HFFc6 (cell line): ENCODE measurements at regions not wholly inside any gene's neighbourhood (a gene's known extent, or its start where the extent isn't known, plus 50 kb on each side); places are given as distances from the start of the nearest gene placed in this dataset.

Source experiments
- DNase-seq: peaks from one replicate; pipeline ENCODE4 v3.0.0-alpha.2; 2018
- H3K27ac Mint-ChIP-seq: 2 replicates; pipeline ENCODE4 v1.8.0; 2020; ENCODE audit warnings: mild to moderate bottlenecking, mixed read lengths
- H3K27me3 Mint-ChIP-seq: 2 replicates; pipeline ENCODE4 v1.8.0; 2021; ENCODE audit warnings: mild to moderate bottlenecking, moderate library complexity, mixed read lengths; ENCODE audit not compliant: insufficient read depth
- H3K36me3 Mint-ChIP-seq: 2 replicates; pipeline ENCODE4 v1.8.0; 2021; ENCODE audit warnings: low read depth, mixed read lengths
- H3K4me1 Mint-ChIP-seq: 2 replicates; pipeline ENCODE4 v1.8.0; 2020; ENCODE audit warnings: low read depth, mixed read lengths
- H3K4me3 Mint-ChIP-seq: 2 replicates; pipeline ENCODE4 v1.8.0; 2020; ENCODE audit warnings: mild to moderate bottlenecking, moderate library complexity, mixed read lengths
- H3K9me3 Mint-ChIP-seq: 2 replicates; pipeline ENCODE4 v1.8.0; 2020; ENCODE audit warnings: mild to moderate bottlenecking, mixed read lengths
- CTCF ChIP-seq: fragments of 200-600 bp; sonication (generic); IDR thresholded peaks from 2 replicates; pipeline ENCODE4 v1.5.0; 2021; ENCODE audit warnings: antibody characterized with exemption, mild to moderate bottlenecking

GRCh38 chr10:111551001-111551400 lies 474.2 kb downstream of the ADRA2A start:
- DNase-seq = no peak
- Mint-ChIP-seq H3K27me3 (0 out of 2 replicates have a peak, but pooled peaks cover 2% of the 10 kb centered on the region), H3K36me3 (no peaks in the 10 kb centered on the region), H3K4me3 (no peak overlapping the region), H3K4me1 (no peaks in the 10 kb centered on the region), H3K27ac (no peak overlapping the region), H3K9me3 (peaks cover 36% of the 10 kb centered on the region)
- TF ChIP-seq CTCF = no peak

- no peak overlapping the region for H3K27ac Mint-ChIP-seq
- H3K36me3 Mint-ChIP-seq = no peaks in the 10 kb centered on the region
- no peaks in the 10 kb centered on the region for H3K4me1 Mint-ChIP-seq
- H3K9me3 Mint-ChIP-seq = peaks cover 58% of the 10 kb centered on the region
- DNase-seq = no peak
- no peak for TF ChIP-seq CTCF
- H3K27me3 Mint-ChIP-seq = 0 out of 2 replicates have a peak, but pooled peaks cover 2% of the 10 kb centered on the region
- H3K4me3 Mint-ChIP-seq = no peak overlapping the region
Observed at GRCh38 chr10:111556666-111557065, 479.8 kb downstream of the ADRA2A start.

GRCh38 chr10:111558211-111558610 lies 481.4 kb downstream of the ADRA2A start:
- Mint-ChIP-seq H3K4me3 (no peak overlapping the region), H3K27me3 (peaks cover 4% of the 10 kb centered on the region; the same call in 1 of the 2 replicates), H3K4me1 (no peaks in the 10 kb centered on the region), H3K9me3 (peaks cover 68% of the 10 kb centered on the region), H3K27ac (no peak overlapping the region), H3K36me3 (no peaks in the 10 kb centered on the region)
- no peak for DNase-seq
- no peak for TF ChIP-seq CTCF

GRCh38 chr10:111560027-111560426 lies 483.2 kb downstream of the ADRA2A start:
- Mint-ChIP-seq H3K36me3 (no peaks in the 10 kb centered on the region), H3K27ac (no peak overlapping the region), H3K9me3 (peaks cover 63% of the 10 kb centered on the region), H3K4me3 (no peak overlapping the region), H3K27me3 (peaks cover 4% of the 10 kb centered on the region; the same call in 1 of the 2 replicates), H3K4me1 (no peaks in the 10 kb centered on the region)
- no peak for TF ChIP-seq CTCF
- no peak for DNase-seq

GRCh38 chr10:111561124-111561523 lies 484.3 kb downstream of the ADRA2A start:
- no peak for TF ChIP-seq CTCF
- Mint-ChIP-seq H3K4me1 (no peaks in the 10 kb centered on the region), H3K4me3 (no peak overlapping the region)

GRCh38 chr10:111565542-111565941 lies 488.7 kb downstream of the ADRA2A start:
- Mint-ChIP-seq H3K4me1 (no peaks in the 10 kb centered on the region), H3K27ac (no peak overlapping the region), H3K27me3 (peaks cover 2% of the 10 kb centered on the region), H3K9me3 (peaks cover 51% of the 10 kb centered on the region), H3K4me3 (no peak overlapping the region), H3K36me3 (no peaks in the 10 kb centered on the region)
- no peak for DNase-seq
- no peak for TF ChIP-seq CTCF

More at GRCh38 chr10:111561124-111561523, 484.3 kb downstream of the ADRA2A start:
- no peak overlapping the region for H3K27ac Mint-ChIP-seq
- no peaks in the 10 kb centered on the region for H3K36me3 Mint-ChIP-seq
- peaks cover 2% of the 10 kb centered on the region; the same call in 1 of the 2 replicates for H3K27me3 Mint-ChIP-seq
- DNase-seq = no peak
- H3K9me3 Mint-ChIP-seq = peaks cover 59% of the 10 kb centered on the region
